ENCODE measurements at regions not wholly inside any gene's neighbourhood (a gene's known extent, or its start where the extent isn't known, plus 50 kb on each side); places are given as distances from the start of the nearest gene placed in this dataset.

DNA sequence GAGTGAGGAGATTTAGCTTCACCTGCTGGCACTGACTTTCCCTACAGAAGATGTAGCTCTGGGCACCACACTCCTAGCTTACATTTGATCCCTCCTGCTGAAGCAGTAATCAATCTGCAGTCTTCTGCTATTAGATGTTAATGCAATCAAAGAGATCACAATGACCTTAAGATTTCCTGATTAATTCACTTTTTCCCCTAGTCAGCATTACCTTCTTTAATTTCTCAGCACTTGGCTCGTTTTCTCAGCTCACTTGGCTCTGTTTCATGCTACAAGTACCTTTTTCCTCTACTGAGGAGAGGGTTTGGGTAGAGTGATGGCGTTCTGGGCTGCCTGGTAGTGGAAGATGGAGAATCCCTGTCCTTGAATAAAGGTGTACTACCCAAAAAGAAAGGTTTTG, 113.0 kb upstream of the PAK3 start:
- H3K9me1 ChIP-seq (replicated peaks; ENCODE audit: control insufficient read depth, extremely low read depth, insufficient read depth, low read length), result no peaks in the 10 kb centered on the region

More for the DNA sequence above, 113.0 kb upstream of the PAK3 start:
- CTCF ChIA-PET, result no interaction called here
- no peak overlapping the region for H3K4me2 ChIP-seq (ENCODE audit: insufficient read depth, low read length)
- no peak for FAIRE-seq
- DNase-seq (ENCODE audit: low read depth, low spot score), result no peak
- POLR2A ChIA-PET, result no interaction called here
- no peaks in the 10 kb centered on the region for H4K20me1 ChIP-seq (replicated peaks; ENCODE audit: control insufficient read depth, extremely low read depth, insufficient read depth, low read length)
- H3K27ac ChIP-seq (ENCODE audit: insufficient read depth, low read depth, low read length), result no peak overlapping the region
- no TSS peak for BruUV-seq (replicated peaks)
- no peaks in the 10 kb centered on the region for H3K36me3 ChIP-seq (ENCODE audit: control insufficient read depth in 2 of 2, extremely low read depth in 1 of 2, insufficient read depth in 2 of 2, low read length in 2 of 2)
- H3K27me3 ChIP-seq (ENCODE audit: control insufficient read depth in 2 of 2, insufficient read depth in 2 of 2, low read length in 2 of 2), result no peaks in the 10 kb centered on the region
- H3K9ac ChIP-seq (replicated peaks; ENCODE audit: extremely low read depth, insufficient read depth, low read length), result no peak overlapping the region
- no peaks in the 10 kb centered on the region for H3K9me3 ChIP-seq (replicated peaks; ENCODE audit: control insufficient read depth, insufficient read depth, low read length)
- H3K4me1 ChIP-seq (ENCODE audit: control insufficient read depth, extremely low read depth, insufficient read depth, low read length), result no peaks in the 10 kb centered on the region
- H2AFZ ChIP-seq (ENCODE audit: low read depth, low read length), result no peak overlapping the region
- no peaks in the 10 kb centered on the region for H3K79me2 ChIP-seq (ENCODE audit: control insufficient read depth, insufficient read depth, low read length)
- H3K4me3 ChIP-seq (replicated peaks in 1 of 3; ENCODE audit: insufficient read depth in 1 of 3, low read depth in 1 of 3, low read length in 3 of 3), result no peak overlapping the region
- intact Hi-C loops (cut with micrococcal nuclease) (no loop called here), dilution Hi-C loops (cut with MboI; ENCODE audit: extremely low pct_ligation_motif_present, low sequenced_read_pairs) (no loop called here)
- TF ChIP-seq MYC (IDR thresholded peaks at IDR 0.05; ENCODE audit: low read depth, low read length) (no peak), POLR2AphosphoS5 (IDR thresholded peaks at IDR 0.05; ENCODE audit: insufficient read depth, low read depth, low read length) (no peak), EZH2 (IDR thresholded peaks at IDR 0.05; ENCODE audit: borderline replicate concordance, low read depth, low read length, severe bottlenecking) (no peak), GATA2 (IDR thresholded peaks at IDR 0.05; ENCODE audit: insufficient read depth, insufficient read length, low read depth, low read length) (no peak), POLR2A (IDR thresholded peaks at IDR 0.05; ENCODE audit: low read depth, low read length) (no peak), FOS (IDR thresholded peaks at IDR 0.05; ENCODE audit: borderline replicate concordance, insufficient read depth, low read length) (no peak), JUN (IDR thresholded peaks at IDR 0.05; ENCODE audit: borderline replicate concordance, insufficient read depth, insufficient read length, low read depth) (no peak)
- TF ChIP-seq, protein P1, sequence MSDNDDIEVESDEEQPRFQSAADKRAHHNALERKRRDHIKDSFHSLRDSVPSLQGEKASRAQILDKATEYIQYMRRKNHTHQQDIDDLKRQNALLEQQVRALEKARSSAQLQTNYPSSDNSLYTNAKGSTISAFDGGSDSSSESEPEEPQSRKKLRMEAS (IDR thresholded peaks at IDR 0.05; ENCODE audit: insufficient read depth, insufficient read length), result no peak
- TF ChIP-seq, protein P2, sequence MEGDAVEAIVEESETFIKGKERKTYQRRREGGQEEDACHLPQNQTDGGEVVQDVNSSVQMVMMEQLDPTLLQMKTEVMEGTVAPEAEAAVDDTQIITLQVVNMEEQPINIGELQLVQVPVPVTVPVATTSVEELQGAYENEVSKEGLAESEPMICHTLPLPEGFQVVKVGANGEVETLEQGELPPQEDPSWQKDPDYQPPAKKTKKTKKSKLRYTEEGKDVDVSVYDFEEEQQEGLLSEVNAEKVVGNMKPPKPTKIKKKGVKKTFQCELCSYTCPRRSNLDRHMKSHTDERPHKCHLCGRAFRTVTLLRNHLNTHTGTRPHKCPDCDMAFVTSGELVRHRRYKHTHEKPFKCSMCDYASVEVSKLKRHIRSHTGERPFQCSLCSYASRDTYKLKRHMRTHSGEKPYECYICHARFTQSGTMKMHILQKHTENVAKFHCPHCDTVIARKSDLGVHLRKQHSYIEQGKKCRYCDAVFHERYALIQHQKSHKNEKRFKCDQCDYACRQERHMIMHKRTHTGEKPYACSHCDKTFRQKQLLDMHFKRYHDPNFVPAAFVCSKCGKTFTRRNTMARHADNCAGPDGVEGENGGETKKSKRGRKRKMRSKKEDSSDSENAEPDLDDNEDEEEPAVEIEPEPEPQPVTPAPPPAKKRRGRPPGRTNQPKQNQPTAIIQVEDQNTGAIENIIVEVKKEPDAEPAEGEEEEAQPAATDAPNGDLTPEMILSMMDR (IDR thresholded peaks at IDR 0.05; ENCODE audit: extremely low read depth in 1 of 2, insufficient read depth in 1 of 2, low read depth in 1 of 2, low read length in 2 of 2), result no peak

Data from endothelial cell of umbilical vein (primary cell).